GM21447 (cell line): ENCODE measurements at regions not wholly inside any gene's neighbourhood (a gene's known extent, or its start where the extent isn't known, plus 50 kb on each side); places are given as distances from the start of the nearest gene placed in this dataset.

Experiments
- ATAC-seq: cut with Tn5 transposase; IDR thresholded peaks from one replicate; pipeline ENCODE4 v1.9.1; 2021; ENCODE audit not compliant: unreplicated experiment

DNA sequence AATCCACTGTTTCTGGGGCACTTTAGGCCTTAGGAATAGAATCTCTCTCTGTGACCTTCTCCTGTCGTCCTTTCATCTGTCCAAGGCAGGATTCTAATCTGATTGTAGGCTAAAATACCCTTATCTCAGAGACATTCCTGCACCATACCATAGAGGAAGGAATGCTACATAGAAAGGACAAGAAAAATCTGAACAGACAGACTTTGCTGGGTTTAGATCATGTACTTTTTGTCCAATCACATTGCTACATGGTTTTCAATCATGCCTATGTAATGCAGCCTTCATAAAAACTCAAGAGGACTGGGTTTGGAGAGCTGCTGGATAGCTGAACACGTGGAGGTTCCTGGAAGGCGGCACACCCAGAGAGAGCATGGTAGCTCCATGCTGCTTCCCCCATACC is 378.5 kb upstream of the SEMA6D start:
- no peak for ATAC-seq

GRCh38 chr15:47339800-47340570 is 377.3 kb upstream of the SEMA6D start:
- ATAC-seq, result no peak

GRCh38 chr15:47340571-47340920 is 376.8 kb upstream of the SEMA6D start:
- no peak for ATAC-seq

- no peak for ATAC-seq
These were observed 368.1 kb upstream of the SEMA6D start for GRCh38 chr15:47349179-47349578.

DNA sequence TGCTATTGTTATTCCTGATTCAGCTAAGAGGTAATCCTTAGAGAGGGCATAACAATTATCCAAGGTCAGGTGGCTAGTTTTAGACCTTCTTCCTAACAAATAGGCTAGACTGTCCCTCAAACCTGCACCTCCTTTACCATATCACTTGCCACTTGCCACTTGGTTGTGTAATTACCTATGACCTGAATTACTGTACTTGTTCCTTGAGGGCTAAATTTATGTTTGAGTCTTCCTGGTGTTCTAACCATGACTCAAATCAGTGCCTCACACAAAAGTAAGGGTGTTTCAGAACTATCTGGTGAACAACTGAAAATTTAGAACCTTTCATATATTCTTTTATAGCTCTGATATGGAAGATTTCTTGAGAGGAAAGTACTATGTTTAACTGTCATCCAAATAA is 365.8 kb upstream of the SEMA6D start:
- ATAC-seq, result no peak

DNA sequence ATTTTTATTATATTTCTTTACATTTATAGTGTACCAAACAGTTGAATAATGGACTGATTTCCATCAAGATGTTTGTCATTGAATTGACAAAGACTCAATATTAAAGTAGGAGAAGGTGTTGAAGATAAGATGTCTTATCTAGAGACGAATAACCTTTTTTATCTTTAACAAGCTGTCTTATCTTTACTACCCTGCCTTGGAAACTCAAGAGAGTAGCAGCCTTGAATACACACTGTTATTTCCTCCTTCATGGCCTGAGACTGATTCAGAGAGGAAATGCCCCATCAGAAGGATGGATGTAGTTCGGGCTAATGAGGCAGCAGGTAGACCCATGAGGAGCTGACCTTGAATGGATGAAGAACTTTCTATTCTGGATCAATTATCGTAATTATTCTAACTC is 365.1 kb upstream of the SEMA6D start:
- no peak for ATAC-seq

GRCh38 chr15:47355759-47356158 is 361.5 kb upstream of the SEMA6D start:
- ATAC-seq, result no peak

DNA sequence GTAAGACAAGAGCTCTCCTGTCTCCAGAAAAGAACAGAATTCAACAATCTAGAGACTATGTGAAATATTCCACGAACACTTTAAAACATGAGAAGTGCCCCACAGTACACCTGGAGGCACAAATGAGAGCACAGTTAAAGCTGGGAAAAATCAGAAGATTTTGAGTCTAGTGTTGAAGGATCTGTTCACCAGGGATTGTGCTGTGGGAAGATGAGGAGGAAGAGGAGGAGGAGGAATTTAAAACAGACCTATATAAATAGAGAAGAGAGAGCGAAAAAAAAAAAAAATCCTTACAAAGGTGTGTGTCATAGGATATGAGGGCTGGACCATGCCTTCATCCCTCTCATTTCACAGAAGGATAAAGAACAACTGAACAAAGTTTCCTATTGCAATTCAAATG is 361.0 kb upstream of the SEMA6D start:
- ATAC-seq, result no peak

GRCh38 chr15:47358876-47359275 is 358.4 kb upstream of the SEMA6D start:
- no peak for ATAC-seq

- no peak for ATAC-seq
These were observed 357.0 kb upstream of the SEMA6D start for GRCh38 chr15:47360305-47360704.

- ATAC-seq, result no peak
These were observed 355.0 kb upstream of the SEMA6D start for GRCh38 chr15:47362118-47362905.

- ATAC-seq, result no peak
These were observed 353.7 kb upstream of the SEMA6D start for GRCh38 chr15:47363653-47364052.

GRCh38 chr15:47364230-47365141 is 352.8 kb upstream of the SEMA6D start:
- no peak for ATAC-seq

DNA sequence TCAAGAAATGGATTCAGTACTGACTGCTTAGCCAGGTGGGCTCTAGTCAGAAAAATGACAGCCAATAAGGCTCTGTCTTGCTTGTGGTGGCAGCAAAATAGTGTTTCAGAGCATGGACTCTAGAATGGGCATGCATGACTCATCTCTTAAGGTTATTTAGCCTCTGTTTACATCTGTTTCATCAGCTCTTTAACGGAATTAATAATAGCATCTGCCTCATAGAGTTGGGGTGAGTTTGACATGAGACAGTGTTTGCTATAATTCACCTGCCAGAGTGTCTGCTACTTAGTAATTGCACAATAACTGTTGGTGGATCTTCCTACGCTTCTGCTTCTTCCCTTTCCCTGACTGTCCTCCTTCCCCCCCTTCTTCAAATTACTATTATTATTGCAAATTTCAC is 350.4 kb upstream of the SEMA6D start:
- no peak for ATAC-seq

- ATAC-seq, result no peak
These were observed 349.4 kb upstream of the SEMA6D start for GRCh38 chr15:47367726-47368390.

DNA sequence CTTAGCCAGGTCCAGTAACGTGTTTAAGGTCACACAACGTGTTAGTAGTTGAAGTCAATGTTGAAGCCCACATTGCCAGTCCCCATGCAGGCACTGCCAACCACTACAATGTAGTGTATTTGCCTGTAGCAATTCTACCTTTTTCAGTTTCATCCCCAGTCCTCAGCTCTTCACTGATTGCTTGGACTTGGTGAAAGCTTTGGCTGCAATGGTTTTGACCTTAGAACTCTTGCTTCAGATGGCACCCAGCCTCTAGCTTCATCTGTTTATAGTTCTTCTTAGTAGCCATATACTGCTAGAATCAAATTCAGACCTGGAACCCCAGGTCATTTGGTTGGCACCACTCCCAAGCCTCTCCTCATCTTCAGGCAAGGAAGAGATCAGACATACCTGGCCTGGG is 345.4 kb upstream of the SEMA6D start:
- no peak for ATAC-seq

DNA sequence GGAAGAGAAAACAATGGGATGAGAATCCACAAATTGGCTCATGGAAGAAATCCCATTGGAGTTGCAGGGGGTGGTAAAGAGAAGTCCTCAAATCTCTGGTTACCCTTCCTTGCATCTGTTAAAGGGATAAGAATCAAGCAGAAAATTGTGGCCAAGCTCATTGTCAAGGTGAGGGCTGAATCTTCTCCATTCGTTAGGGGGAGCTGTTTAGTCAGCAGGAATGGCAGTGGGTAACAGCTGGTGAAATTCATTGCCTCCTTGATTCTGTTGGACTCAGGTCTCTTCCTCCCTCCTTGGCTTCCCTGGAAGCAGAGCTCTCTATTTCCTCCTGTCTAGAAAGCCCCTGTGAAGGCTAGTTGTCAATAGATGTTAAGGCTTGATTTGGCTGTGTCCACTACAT is 343.1 kb upstream of the SEMA6D start:
- no peak for ATAC-seq

DNA sequence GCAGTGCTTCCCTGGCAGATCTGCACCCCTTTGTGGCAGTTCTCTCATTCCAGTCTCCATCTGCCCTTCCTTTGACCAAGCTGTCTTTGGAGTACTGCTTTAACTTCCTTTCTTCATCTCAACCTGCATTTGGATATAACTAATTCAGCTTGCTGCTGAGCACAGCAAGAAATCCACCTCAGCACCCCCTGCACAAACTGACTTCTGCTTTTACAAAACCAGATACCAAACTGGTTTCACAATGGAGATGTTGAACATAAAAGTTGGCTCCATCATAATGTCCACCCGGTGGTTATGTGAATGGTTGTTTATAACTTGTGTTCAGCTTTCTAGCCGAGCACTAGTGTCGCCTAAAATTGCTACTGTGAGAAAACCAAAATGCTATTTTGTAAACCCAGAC is 341.1 kb upstream of the SEMA6D start:
- no peak for ATAC-seq

GRCh38 chr15:47377465-47377864 is 339.8 kb upstream of the SEMA6D start:
- no peak for ATAC-seq

DNA sequence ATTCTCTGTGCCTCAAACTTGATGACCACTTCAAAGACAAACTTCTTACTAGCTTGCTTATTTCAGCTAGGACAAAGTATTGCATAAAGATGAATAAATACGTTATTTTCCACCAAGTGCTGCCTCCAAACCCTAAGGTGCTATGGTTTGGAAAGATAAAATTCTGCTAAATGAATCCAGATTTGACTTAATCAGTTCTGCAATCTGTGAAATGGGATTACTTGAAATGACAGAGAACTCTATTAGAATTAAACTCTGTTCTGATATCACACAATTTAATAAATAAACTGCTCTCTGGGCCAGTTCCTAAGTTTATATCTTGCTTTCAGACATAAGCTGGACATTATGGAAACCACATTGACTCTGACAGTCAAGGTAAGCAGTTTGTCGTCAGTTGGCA is 338.8 kb upstream of the SEMA6D start:
- no peak for ATAC-seq

DNA sequence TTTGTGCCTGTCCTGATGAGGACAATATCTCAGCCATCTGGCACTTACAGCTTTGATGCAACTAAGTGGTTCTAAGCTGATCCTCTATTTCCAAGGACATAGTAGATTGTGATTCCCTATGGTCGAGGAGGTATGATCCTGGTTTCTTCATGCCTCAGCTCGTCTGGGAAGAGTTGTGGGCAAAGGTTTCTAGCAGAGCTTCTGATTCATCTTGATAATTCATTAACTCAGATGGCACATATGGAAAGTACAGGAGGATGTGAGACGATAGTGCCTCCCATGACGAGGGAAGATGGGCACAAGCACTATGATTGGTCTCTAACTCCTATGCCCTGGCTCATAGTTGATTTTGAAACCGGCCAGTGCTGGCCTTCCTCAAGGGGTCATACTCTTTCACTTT is 334.2 kb upstream of the SEMA6D start:
- no peak for ATAC-seq
